ENCODE measurements at regions not wholly inside any gene's neighbourhood (a gene's known extent, or its start where the extent isn't known, plus 50 kb on each side); places are given as distances from the start of the nearest gene placed in this dataset.

DNA sequence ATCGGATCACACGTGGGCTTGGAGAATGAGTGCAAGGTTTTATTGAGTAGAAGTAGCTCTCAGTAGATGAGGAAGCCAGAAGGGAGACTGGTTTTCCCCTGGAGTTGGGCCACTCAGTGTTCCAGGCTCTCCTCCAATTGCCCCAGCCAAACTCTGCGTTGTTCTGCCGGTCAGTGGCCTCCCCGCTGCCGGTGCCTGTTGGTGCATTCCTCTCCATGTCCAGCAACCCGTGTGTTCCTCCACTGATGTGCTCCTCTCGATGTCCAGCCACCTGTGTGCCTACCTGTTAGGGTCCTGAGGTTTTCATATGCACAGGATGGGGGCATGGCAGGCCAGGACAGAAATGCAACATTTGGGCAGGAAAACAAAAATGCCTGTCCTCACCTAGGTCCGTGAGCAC, 888.0 kb upstream of the PTPRD start:
- Mint-ChIP-seq H3K4me1 (peaks cover 4% of the 10 kb centered on the region), H3K36me3 (no peaks in the 10 kb centered on the region), H3K9me3 (peaks cover 9% of the 10 kb centered on the region), H3K27ac (no peak overlapping the region), H3K4me3 (no peak overlapping the region), H3K27me3 (ENCODE audit: low read depth) (no peaks in the 10 kb centered on the region)
- TF ChIP-seq, protein P1, sequence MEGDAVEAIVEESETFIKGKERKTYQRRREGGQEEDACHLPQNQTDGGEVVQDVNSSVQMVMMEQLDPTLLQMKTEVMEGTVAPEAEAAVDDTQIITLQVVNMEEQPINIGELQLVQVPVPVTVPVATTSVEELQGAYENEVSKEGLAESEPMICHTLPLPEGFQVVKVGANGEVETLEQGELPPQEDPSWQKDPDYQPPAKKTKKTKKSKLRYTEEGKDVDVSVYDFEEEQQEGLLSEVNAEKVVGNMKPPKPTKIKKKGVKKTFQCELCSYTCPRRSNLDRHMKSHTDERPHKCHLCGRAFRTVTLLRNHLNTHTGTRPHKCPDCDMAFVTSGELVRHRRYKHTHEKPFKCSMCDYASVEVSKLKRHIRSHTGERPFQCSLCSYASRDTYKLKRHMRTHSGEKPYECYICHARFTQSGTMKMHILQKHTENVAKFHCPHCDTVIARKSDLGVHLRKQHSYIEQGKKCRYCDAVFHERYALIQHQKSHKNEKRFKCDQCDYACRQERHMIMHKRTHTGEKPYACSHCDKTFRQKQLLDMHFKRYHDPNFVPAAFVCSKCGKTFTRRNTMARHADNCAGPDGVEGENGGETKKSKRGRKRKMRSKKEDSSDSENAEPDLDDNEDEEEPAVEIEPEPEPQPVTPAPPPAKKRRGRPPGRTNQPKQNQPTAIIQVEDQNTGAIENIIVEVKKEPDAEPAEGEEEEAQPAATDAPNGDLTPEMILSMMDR (IDR thresholded peaks at IDR 0.05; ENCODE audit: unreplicated experiment), result no peak
- DNase-seq (ENCODE audit: low spot score in 2 of 2, unreplicated experiment in 2 of 2), result no peak

DNA sequence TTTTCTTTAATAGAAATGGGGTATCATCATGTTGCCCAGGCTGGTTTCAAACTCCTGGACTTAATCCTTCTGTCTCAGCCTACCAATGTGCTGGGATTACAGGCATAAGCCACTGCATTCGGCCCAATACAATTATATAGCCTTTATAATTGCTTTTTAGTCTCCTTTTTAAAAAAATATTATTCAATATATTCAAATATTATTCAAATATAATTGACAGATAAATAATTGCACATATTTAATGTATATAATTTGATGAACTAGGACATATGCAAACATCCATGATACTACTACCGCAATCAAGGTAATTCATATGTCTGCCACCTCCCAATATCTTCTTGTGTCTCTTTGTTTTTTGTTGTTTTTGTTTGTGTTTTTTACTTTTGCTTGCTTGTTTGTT, 894.2 kb upstream of the PTPRD start:
- H3K27me3 Mint-ChIP-seq (ENCODE audit: low read depth), result no peaks in the 10 kb centered on the region
- H3K9me3 Mint-ChIP-seq, result peaks cover 17% of the 10 kb centered on the region
- no peaks in the 10 kb centered on the region for H3K4me1 Mint-ChIP-seq
- DNase-seq (ENCODE audit: low spot score in 2 of 2, unreplicated experiment in 2 of 2), result no peak
- H3K4me3 Mint-ChIP-seq, result no peak overlapping the region
- H3K27ac Mint-ChIP-seq, result no peak overlapping the region
- TF ChIP-seq, protein P1 (IDR thresholded peaks at IDR 0.05; ENCODE audit: unreplicated experiment), result no peak
- H3K36me3 Mint-ChIP-seq, result no peaks in the 10 kb centered on the region

DNA sequence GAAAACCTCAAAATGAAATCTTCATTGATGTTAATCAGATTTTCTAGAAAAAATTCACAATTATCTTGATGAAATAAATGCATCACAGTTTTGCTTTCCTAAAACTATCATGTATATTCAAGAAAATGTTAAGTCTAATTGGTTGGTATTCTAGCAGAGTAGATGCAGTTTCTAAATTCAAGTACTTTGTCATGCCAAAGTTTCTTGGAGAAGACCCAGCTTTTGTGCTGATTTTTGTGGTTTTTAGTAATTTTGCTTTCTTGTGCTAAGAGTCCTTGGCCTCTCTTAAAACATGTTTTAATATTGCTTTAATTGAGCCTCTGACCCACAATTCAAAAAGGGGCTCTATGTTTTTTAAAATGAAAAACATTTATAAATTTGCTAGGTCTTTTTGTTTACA, 924.8 kb upstream of the PTPRD start:
- no peak for DNase-seq (ENCODE audit: low spot score in 2 of 2, unreplicated experiment in 2 of 2)

DNA sequence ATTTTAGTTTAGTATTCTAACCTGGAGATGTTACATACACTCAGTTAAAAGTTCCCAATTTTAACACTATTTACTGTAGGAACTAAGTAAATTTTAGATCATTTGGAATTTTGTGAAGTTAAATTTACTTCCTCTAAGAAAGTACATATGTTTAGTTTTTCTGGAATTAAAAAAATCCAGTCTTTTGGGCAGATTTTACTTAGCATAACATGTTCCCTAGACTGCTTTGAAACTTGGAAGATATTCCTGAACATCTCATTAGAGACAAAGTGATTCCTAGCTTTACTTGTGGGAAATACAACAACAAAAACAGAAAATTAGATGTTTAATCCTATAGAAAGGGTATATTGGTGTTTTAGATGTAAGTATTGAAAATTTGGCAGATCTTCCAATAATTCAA, 930.0 kb upstream of the PTPRD start:
- Mint-ChIP-seq H3K9me3 (peaks cover 4% of the 10 kb centered on the region), H3K4me1 (peaks cover 2% of the 10 kb centered on the region), H3K27me3 (ENCODE audit: low read depth) (no peaks in the 10 kb centered on the region), H3K4me3 (no peak overlapping the region), H3K36me3 (no peaks in the 10 kb centered on the region), H3K27ac (no peak overlapping the region)
- TF ChIP-seq, protein P1 (IDR thresholded peaks at IDR 0.05; ENCODE audit: unreplicated experiment), result no peak
- no peak for DNase-seq (ENCODE audit: low spot score in 2 of 2, unreplicated experiment in 2 of 2)

More for the DNA sequence above, 924.8 kb upstream of the PTPRD start:
- Mint-ChIP-seq H3K4me3 (no peak overlapping the region), H3K36me3 (no peaks in the 10 kb centered on the region), H3K9me3 (no peaks in the 10 kb centered on the region), H3K27ac (no peak overlapping the region), H3K27me3 (ENCODE audit: low read depth) (no peaks in the 10 kb centered on the region), H3K4me1 (peaks cover 2% of the 10 kb centered on the region)
- TF ChIP-seq, protein P1 (IDR thresholded peaks at IDR 0.05; ENCODE audit: unreplicated experiment), result no peak

DNA sequence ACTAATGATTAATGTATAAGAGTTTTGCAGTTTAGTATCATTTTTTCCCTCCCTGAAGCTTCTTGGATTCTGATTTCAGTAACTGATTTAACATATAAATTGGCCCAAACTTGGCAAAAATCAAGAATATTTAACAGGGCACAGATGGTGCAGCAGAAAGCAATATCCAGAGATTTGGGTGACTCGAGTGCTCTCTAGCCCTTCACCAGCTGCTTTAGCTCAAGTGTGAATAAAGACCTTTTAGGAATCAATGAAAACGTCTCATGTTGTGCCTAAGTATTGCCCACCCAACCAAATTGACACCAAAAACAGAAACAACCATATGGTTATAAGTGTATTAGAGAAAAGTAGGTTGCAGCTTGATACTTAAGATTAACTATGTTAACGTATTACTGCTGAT, 933.4 kb upstream of the PTPRD start:
- no peaks in the 10 kb centered on the region for H3K36me3 Mint-ChIP-seq
- peaks cover 4% of the 10 kb centered on the region for H3K9me3 Mint-ChIP-seq
- no peak overlapping the region for H3K4me3 Mint-ChIP-seq
- no peak overlapping the region for H3K27ac Mint-ChIP-seq
- no peaks in the 10 kb centered on the region for H3K27me3 Mint-ChIP-seq (ENCODE audit: low read depth)
- H3K4me1 Mint-ChIP-seq, result no peaks in the 10 kb centered on the region
- TF ChIP-seq, protein P1 (IDR thresholded peaks at IDR 0.05; ENCODE audit: unreplicated experiment), result no peak
- no peak for DNase-seq (ENCODE audit: low spot score in 2 of 2, unreplicated experiment in 2 of 2)

DNA sequence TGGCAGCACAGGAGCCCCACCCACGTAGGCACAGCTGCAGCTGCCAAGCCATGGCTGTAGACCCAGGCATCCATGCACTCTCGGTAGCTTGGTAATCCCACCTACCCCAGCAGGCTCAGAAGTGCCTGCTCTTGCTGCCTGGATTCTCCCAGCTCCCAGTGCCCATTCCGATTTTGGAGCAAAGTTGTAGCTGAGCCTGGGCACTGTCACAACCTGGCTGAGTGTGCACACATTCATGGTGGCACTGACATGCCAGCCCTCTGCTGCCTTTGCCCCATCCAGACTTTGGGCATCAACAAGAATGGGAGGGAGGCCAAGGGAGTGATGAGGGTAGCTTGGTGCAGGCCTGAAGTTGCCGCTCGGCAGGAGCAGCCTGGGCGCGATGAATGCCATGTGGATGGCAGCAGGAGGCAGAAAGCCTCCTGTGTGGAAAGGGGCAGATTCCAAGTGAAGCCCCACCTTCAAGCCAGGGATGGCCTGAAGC, 936.6 kb upstream of the PTPRD start:
- DNase-seq (ENCODE audit: low spot score in 2 of 2, unreplicated experiment in 2 of 2), result no peak
- H3K27me3 Mint-ChIP-seq (ENCODE audit: low read depth), result no peaks in the 10 kb centered on the region
- no peak overlapping the region for H3K27ac Mint-ChIP-seq
- H3K4me1 Mint-ChIP-seq, result no peaks in the 10 kb centered on the region
- H3K36me3 Mint-ChIP-seq, result no peaks in the 10 kb centered on the region
- TF ChIP-seq, protein P1 (IDR thresholded peaks at IDR 0.05; ENCODE audit: unreplicated experiment), result no peak
- H3K4me3 Mint-ChIP-seq, result no peak overlapping the region
- H3K9me3 Mint-ChIP-seq, result no peaks in the 10 kb centered on the region
